CD14-positive monocyte (primary cell): ENCODE measurements at regions not wholly inside any gene's neighbourhood (a gene's known extent, or its start where the extent isn't known, plus 50 kb on each side); places are given as distances from the start of the nearest gene placed in this dataset.

Experiments
- DNase-seq, 3 donors: peaks; one replicate each; pipeline ENCODE4 v3.0.0-alpha.2; 2011 to 2022
- H2AFZ ChIP-seq: 2 replicates; pipeline ENCODE4 v1.6.0; 2012; ENCODE audit warnings: mild to moderate bottlenecking, low read depth, low read length, inconsistent platforms; ENCODE audit not compliant: insufficient read depth, poor library complexity, severe bottlenecking
- H3K27ac ChIP-seq, 2 donors: 1 replicate in 1 of 2; 2 replicates in 1 of 2; pipeline ENCODE4 v1.5.1; 2012 to 2013; ENCODE audit warnings: low read length in 2 of 2, control low read depth in 1 of 2, inconsistent platforms in 1 of 2, low read depth in 1 of 2, mild to moderate bottlenecking in 1 of 2
- H3K27me3 ChIP-seq, 2 donors: one replicate each; pipeline versions ENCODE4 v1.6.0 to v1.6.1; 2011 to 2013; ENCODE audit warnings: low read length in 2 of 2; ENCODE audit not compliant: control insufficient read depth in 2 of 2, insufficient read depth in 2 of 2
- H3K36me3 ChIP-seq, 2 donors: replicated peaks in 1 of 2; 1 replicate in 1 of 2; 2 replicates in 1 of 2; pipeline versions ENCODE4 v1.5.1 to v1.6.1; 2012 to 2013; ENCODE audit warnings: low read length in 2 of 2, control low read depth in 1 of 2, inconsistent platforms in 1 of 2, mild to moderate bottlenecking in 1 of 2; ENCODE audit not compliant: insufficient read depth in 2 of 2, control insufficient read depth in 1 of 2
- H3K4me1 ChIP-seq, 2 donors: 1 replicate in 1 of 2; 2 replicates in 1 of 2; pipeline versions ENCODE4 v1.5.1 to v1.6.1; 2012 to 2013; ENCODE audit warnings: low read length in 2 of 2, control low read depth in 1 of 2, inconsistent platforms in 1 of 2, mild to moderate bottlenecking in 1 of 2, moderate library complexity in 1 of 2; ENCODE audit not compliant: insufficient read depth in 2 of 2, control insufficient read depth in 1 of 2
- H3K4me2 ChIP-seq: replicated peaks from 2 replicates; pipeline ENCODE3; 2012; ENCODE audit warnings: low read length, moderate library complexity, mild to moderate bottlenecking; ENCODE audit not compliant: poor library complexity, severe bottlenecking; ENCODE audit errors: extremely low read depth
- H3K4me3 ChIP-seq, 3 experiments: fragments of 200-600 bp in 1 of 3; sonication (generic) in 1 of 3; replicated peaks in 1 of 3; 1 replicate in 2 of 3; 2 replicates in 1 of 3; pipeline ENCODE4 v1.5.1; 2011 to 2013; ENCODE audit warnings: low read length in 3 of 3, mild to moderate bottlenecking in 3 of 3, control low read depth in 2 of 3, low read depth in 2 of 3, inconsistent platforms in 1 of 3, moderate library complexity in 1 of 3
- H3K79me2 ChIP-seq: 2 replicates; pipeline ENCODE4 v1.6.0; 2012; ENCODE audit warnings: mild to moderate bottlenecking, control low read depth, inconsistent platforms, low read length, moderate library complexity; ENCODE audit not compliant: insufficient read depth
- H3K9ac ChIP-seq: 2 replicates; pipeline ENCODE4 v1.6.0; 2017; ENCODE audit warnings: low read length, mild to moderate bottlenecking; ENCODE audit not compliant: insufficient read depth, poor library complexity, severe bottlenecking
- H3K9me3 ChIP-seq, 2 donors: replicated peaks in 1 of 2; 1 replicate in 1 of 2; 2 replicates in 1 of 2; pipeline versions ENCODE4 v1.5.1 to v1.6.1; 2012 to 2013; ENCODE audit warnings: low read length in 2 of 2, control low read depth in 1 of 2; ENCODE audit not compliant: control insufficient read depth in 1 of 2, insufficient read depth in 1 of 2
- H4K20me1 ChIP-seq: 2 replicates; pipeline ENCODE4 v1.6.0; 2012; ENCODE audit warnings: mild to moderate bottlenecking, low read length, control low read depth, moderate library complexity; ENCODE audit not compliant: insufficient read depth
- H3K27ac Mint-ChIP-seq, 7 donors: one replicate each; pipeline ENCODE4 v1.8.0; 2020; ENCODE audit warnings: mild to moderate bottlenecking in 7 of 7, mixed read lengths in 7 of 7, moderate library complexity in 6 of 7, inconsistent platforms in 2 of 7
- H3K27me3 Mint-ChIP-seq, 3 donors: one replicate each; pipeline ENCODE4 v1.8.0; 2021 to 2022; ENCODE audit warnings: low read depth in 3 of 3, mild to moderate bottlenecking in 3 of 3, mixed read lengths in 3 of 3, moderate library complexity in 3 of 3, inconsistent platforms in 1 of 3
- H3K36me3 Mint-ChIP-seq, 2 donors: one replicate each; pipeline ENCODE4 v1.8.0; 2020; ENCODE audit warnings: mixed read lengths in 2 of 2, inconsistent platforms in 1 of 2, mild to moderate bottlenecking in 1 of 2
- H3K4me1 Mint-ChIP-seq: one replicate; pipeline ENCODE4 v1.8.0; 2020; ENCODE audit warnings: mild to moderate bottlenecking, mixed read lengths
- H3K4me3 Mint-ChIP-seq, 2 donors: one replicate each; pipeline ENCODE4 v1.8.0; 2020; ENCODE audit warnings: mild to moderate bottlenecking in 2 of 2, mixed read lengths in 2 of 2, moderate library complexity in 1 of 2
- H3K9me3 Mint-ChIP-seq, 7 donors: one replicate each; pipeline ENCODE4 v1.8.0; 2020 to 2022; ENCODE audit warnings: mixed read lengths in 7 of 7, mild to moderate bottlenecking in 6 of 7, moderate library complexity in 6 of 7, inconsistent platforms in 2 of 7
- CTCF ChIP-seq: fragments of 200-600 bp; IDR thresholded peaks from one replicate; pipeline ENCODE4 v1.8.0; 2022; ENCODE audit warnings: antibody characterized with exemption, mild to moderate bottlenecking
- WGBS: methylation state at CpG from one replicate; pipeline ENCODE4 v1.1.5; 2013; ENCODE audit warnings: missing lambda C conversion rate; ENCODE audit not compliant: insufficient coverage; 5-methylcytosine and 5-hydroxymethylcytosine counted together
- intact Hi-C, 2 donors: fragments of 100-400 bp; cut with micrococcal nuclease; formaldehyde crosslinking; loops; one replicate each; pipeline versions ENCODE4 v1.15.0 to v1.15.1; 2023

DNA sequence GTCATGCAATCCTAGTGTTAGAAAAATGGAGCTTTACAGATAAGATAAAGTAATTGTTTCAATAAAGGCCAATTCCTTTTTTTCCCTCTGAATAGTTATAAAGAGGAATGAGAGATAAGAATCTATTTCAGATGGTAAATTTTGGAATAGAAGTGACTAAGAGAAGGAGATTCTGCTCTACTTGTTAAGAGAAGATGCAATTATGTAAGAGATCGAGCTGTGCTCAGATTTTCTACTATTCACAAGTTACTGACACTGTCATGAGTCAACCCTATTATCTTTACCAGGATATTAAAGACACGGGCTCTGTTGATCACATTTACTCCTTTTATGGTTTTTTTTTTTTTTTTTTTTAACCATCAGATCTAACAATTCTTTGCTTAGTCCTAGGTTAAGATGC is 511.3 kb downstream of the ARL4A start:
- no peaks in the 10 kb centered on the region for H3K4me1 ChIP-seq
- no peak overlapping the region for H3K4me3 ChIP-seq
- no CpG with 5 or more reads among the region's 2 CpGs for WGBS
- no peak overlapping the region for H3K27ac ChIP-seq
- intact Hi-C loops = no loop called here
- Mint-ChIP-seq H3K4me3 (no peak overlapping the region), H3K27me3 (peaks cover 0 to 2% (median 0%) of the 10 kb centered on the region in 3 donors), H3K27ac (no peak overlapping the region), H3K36me3 (no peaks in the 10 kb centered on the region), H3K4me1 (no peaks in the 10 kb centered on the region), H3K9me3 (no peaks in the 10 kb centered on the region)
- TF ChIP-seq CTCF = no peak
- H4K20me1 ChIP-seq = no peaks in the 10 kb centered on the region
- H3K36me3 ChIP-seq = no peaks in the 10 kb centered on the region
- no peaks in the 10 kb centered on the region for H3K79me2 ChIP-seq
- H3K4me2 ChIP-seq = no peak overlapping the region
- no peaks in the 10 kb centered on the region for H3K27me3 ChIP-seq
- no peak overlapping the region for H3K9ac ChIP-seq
- no peaks in the 10 kb centered on the region for H3K9me3 ChIP-seq
- no peak for DNase-seq
- no peak overlapping the region for H2AFZ ChIP-seq

DNA sequence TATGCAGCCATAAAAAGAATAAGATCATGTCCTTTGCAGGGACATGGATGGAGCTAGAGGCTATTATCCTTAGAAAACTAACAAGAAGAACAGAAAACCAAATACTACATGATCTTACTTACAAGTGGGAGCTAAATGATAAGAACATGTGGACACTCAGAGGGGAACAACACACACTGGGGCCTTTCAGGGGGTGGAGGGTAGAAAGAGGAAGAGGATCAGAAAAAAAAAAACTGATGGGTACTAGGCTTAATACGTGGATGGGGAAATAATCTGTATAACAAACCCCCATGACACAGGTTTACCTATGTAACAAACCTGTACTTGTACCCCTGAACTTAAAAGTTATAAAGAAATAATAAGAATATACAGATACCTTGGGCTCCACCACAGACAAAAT is 514.2 kb downstream of the ARL4A start:
- Histone ChIP-seq H3K79me2 (no peaks in the 10 kb centered on the region), H2AFZ (no peak overlapping the region), H4K20me1 (no peaks in the 10 kb centered on the region), H3K4me1 (no peaks in the 10 kb centered on the region), H3K4me2 (no peak overlapping the region), H3K27me3 (no peaks in the 10 kb centered on the region), H3K36me3 (no peaks in the 10 kb centered on the region), H3K9me3 (no peaks in the 10 kb centered on the region), H3K27ac (no peak overlapping the region), H3K9ac (no peak overlapping the region), H3K4me3 (no peak overlapping the region)
- no peak for DNase-seq
- no CpG with 5 or more reads among the region's 1 CpG for whole genome bisulfite sequencing
- H3K4me3 Mint-ChIP-seq = no peak overlapping the region
- no peaks in the 10 kb centered on the region for H3K4me1 Mint-ChIP-seq
- peaks cover 0 to 1% (median 0%) of the 10 kb centered on the region in 7 donors for H3K9me3 Mint-ChIP-seq
- no peak overlapping the region for H3K27ac Mint-ChIP-seq
- H3K27me3 Mint-ChIP-seq = peaks cover 0 to 2% (median 0%) of the 10 kb centered on the region in 3 donors
- H3K36me3 Mint-ChIP-seq = no peaks in the 10 kb centered on the region
- intact Hi-C loops = no loop called here
- no peak for TF ChIP-seq CTCF
